ENCODE measurements at regions not wholly inside any gene's neighbourhood (a gene's known extent, or its start where the extent isn't known, plus 50 kb on each side); places are given as distances from the start of the nearest gene placed in this dataset.
A peak's percentile ranks its signal among the peaks of the same experiment; 100 is the strongest.
"Not testable (repeated sequence)": the region's sequence is repeated elsewhere in the genome, so short reads cannot be mapped to it uniquely, and the experiment has no call there.

- DNase-seq, result no peak
These were observed 876.9 kb upstream of the RAG2 start for GRCh38 chr11:37474889-37475288.

GRCh38 chr11:37468344-37468743 lies 870.3 kb upstream of the RAG2 start:
- no peak for DNase-seq

GRCh38 chr11:37465221-37465620 lies 867.2 kb upstream of the RAG2 start:
- DNase-seq, result no peak

GRCh38 chr11:37459456-37459855 lies 861.4 kb upstream of the RAG2 start:
- DNase-seq, result no peak

- no peak for DNase-seq
These were observed 858.7 kb upstream of the RAG2 start for GRCh38 chr11:37456746-37457145.

GRCh38 chr11:37451903-37452302 lies 853.9 kb upstream of the RAG2 start:
- DNase-seq, result no peak

- peak; percentile 16 for DNase-seq
These were observed 852.6 kb upstream of the RAG2 start for GRCh38 chr11:37450613-37451012.

- DNase-seq, result peak; percentile 21
These were observed 851.1 kb upstream of the RAG2 start for GRCh38 chr11:37449146-37449545.

- no peak for DNase-seq
These were observed 844.5 kb upstream of the RAG2 start for GRCh38 chr11:37442576-37442975.

GRCh38 chr11:37431633-37432230 lies 833.7 kb upstream of the RAG2 start:
- DNase-seq, result not testable (repeated sequence)

- DNase-seq, result not testable (repeated sequence)
These were observed 833.1 kb upstream of the RAG2 start for GRCh38 chr11:37430966-37431632.

- DNase-seq, result no peak
These were observed 824.5 kb upstream of the RAG2 start for GRCh38 chr11:37422511-37422910.

GRCh38 chr11:37411289-37411688 lies 813.3 kb upstream of the RAG2 start:
- DNase-seq, result no peak

GRCh38 chr11:37409124-37409523 lies 811.1 kb upstream of the RAG2 start:
- DNase-seq, result no peak

GRCh38 chr11:37407461-37407860 lies 809.4 kb upstream of the RAG2 start:
- DNase-seq, result no peak

GRCh38 chr11:37406651-37407050 lies 808.6 kb upstream of the RAG2 start:
- no peak for DNase-seq

- no peak for DNase-seq
These were observed 806.2 kb upstream of the RAG2 start for GRCh38 chr11:37404231-37404630.

GRCh38 chr11:37402663-37403062 lies 804.6 kb upstream of the RAG2 start:
- DNase-seq, result no peak

- no peak for DNase-seq
These were observed 796.3 kb upstream of the RAG2 start for GRCh38 chr11:37394236-37394870.

- DNase-seq, result no peak
These were observed 793.6 kb upstream of the RAG2 start for GRCh38 chr11:37391615-37392014.

GRCh38 chr11:37390576-37391083 lies 792.6 kb upstream of the RAG2 start:
- no peak for DNase-seq

- DNase-seq, result no peak
These were observed 780.9 kb upstream of the RAG2 start for GRCh38 chr11:37378958-37379357.

GRCh38 chr11:37372667-37373066 lies 774.6 kb upstream of the RAG2 start:
- no peak for DNase-seq

GRCh38 chr11:37371346-37371970 lies 773.4 kb upstream of the RAG2 start:
- no peak for DNase-seq

All from hematopoietic multipotent progenitor cell treated with erythropoietin and hydrocortisone succinate and interleukin-3 and kit ligand, for 8 days (in vitro differentiated cells).